ENCODE measurements at regions not wholly inside any gene's neighbourhood (a gene's known extent, or its start where the extent isn't known, plus 50 kb on each side); places are given as distances from the start of the nearest gene placed in this dataset.
A peak's percentile ranks its signal among the peaks of the same experiment; 100 is the strongest.

DNA sequence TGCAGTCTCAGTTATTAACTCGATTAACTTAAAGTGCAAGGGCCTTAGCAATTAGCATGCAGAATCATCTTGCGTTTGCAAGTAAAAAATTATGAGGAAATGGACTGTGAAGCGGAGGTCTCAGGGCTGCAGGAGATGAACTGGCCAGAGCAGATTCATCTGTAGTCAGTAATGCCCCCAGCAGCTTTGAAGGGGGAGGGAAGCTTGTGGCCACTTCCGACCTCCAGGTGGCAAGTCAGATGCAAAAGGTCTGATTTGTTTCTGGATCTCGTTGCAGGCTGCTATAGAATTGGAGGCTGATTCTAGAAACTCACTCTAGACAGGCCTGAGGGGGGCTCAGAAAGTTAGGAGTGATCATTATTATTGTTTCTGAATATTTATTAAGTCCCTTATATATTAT, 107.4 kb upstream of the RGS6 start:
- no peak for ATAC-seq (ENCODE audit: low FRiP score)
- TF ChIP-seq, protein P1, sequence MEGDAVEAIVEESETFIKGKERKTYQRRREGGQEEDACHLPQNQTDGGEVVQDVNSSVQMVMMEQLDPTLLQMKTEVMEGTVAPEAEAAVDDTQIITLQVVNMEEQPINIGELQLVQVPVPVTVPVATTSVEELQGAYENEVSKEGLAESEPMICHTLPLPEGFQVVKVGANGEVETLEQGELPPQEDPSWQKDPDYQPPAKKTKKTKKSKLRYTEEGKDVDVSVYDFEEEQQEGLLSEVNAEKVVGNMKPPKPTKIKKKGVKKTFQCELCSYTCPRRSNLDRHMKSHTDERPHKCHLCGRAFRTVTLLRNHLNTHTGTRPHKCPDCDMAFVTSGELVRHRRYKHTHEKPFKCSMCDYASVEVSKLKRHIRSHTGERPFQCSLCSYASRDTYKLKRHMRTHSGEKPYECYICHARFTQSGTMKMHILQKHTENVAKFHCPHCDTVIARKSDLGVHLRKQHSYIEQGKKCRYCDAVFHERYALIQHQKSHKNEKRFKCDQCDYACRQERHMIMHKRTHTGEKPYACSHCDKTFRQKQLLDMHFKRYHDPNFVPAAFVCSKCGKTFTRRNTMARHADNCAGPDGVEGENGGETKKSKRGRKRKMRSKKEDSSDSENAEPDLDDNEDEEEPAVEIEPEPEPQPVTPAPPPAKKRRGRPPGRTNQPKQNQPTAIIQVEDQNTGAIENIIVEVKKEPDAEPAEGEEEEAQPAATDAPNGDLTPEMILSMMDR (IDR thresholded peaks at IDR 0.05) = no peak
- DNase-seq (ENCODE audit: low spot score) = no peak

DNA sequence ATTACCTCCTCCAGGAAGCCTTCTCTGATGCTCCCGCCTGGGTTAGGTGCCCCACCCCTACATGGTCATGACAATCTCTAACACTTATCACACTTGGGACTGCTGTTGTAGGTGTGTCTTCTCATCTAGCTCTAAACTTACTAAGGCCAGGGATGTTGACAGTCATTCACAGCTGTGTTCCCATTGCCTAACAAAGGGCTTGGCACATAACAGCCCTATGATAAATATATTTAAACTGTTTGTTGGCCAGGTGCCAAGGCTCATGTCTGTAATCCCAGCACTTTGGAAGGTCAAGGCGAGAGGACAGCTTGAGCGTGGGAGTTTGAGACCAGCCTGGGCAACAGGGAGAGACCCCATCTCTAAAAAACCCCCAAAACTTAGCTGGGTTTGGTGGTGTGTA, 98.8 kb upstream of the RGS6 start:
- DNase-seq (ENCODE audit: low spot score) (no peak), ATAC-seq (ENCODE audit: low FRiP score) (no peak)
- TF ChIP-seq, protein P1 (IDR thresholded peaks at IDR 0.05) = no peak

DNA sequence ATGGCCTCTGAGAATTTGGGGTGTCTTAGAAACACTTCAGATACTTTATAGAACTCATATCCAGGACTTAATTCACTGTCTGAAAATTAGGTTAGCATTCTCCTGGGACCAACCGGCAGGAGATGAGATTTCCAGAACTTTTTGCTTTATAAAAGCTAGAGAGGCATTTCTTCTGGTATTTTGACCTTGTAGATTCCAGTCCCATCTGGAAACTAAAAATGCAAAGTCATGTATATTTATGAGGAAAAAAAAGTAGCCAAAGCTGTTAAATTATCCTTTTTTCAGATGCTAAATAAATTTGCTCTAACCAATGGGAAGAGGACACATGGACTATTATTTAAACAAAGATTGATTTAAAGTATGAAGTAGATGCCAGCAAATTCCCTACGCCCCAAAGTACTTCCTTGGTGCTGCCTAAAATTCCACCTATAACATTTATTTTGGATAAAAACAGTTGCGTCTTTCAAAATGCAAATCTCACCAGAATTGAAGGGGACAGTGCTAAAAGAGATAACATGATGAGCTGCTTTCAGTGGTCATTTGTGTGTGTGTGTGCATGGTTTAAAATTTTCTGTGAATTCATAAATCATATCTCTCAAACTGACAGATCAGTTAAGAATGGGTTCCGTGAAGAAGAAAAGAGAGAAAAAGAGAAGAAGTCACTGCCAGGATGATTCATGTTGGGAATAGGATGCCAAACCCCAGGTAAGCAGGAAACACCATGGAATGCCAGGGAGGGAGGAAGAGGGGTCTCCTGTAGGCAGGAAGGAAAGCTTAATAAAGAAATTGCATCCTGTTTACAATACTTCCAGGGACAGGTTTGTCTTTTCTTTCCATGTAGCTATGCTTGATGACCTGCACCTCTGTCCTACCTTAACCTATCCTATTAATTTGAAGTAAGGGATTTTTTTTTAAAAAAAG, 97.7 kb upstream of the RGS6 start:
- no peak for DNase-seq (ENCODE audit: low spot score)
- TF ChIP-seq, protein P1 (IDR thresholded peaks at IDR 0.05) = no peak
- ATAC-seq (ENCODE audit: low FRiP score) = no peak

DNA sequence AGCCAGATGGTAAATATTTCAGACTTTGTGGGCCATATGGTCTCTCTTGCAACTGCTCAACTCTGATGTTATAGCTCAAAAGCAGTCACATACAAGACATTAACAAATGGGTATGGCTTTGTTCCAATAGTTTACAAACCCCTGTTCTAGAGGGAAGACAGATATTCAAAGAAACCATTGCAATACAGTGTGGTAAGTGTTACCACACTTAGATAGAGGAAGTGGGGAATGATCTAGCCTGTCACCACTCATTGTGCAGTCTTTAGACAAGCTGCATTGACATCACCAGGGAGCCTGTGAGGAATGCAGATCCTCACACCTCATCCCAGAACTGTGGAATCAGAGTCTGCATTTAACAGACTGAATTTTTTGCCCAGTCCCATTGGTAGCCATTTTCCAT, 80.0 kb upstream of the RGS6 start:
- no peak for ATAC-seq (ENCODE audit: low FRiP score)
- no peak for DNase-seq (ENCODE audit: low spot score)
- TF ChIP-seq, protein P1 (IDR thresholded peaks at IDR 0.05) = no peak

DNA sequence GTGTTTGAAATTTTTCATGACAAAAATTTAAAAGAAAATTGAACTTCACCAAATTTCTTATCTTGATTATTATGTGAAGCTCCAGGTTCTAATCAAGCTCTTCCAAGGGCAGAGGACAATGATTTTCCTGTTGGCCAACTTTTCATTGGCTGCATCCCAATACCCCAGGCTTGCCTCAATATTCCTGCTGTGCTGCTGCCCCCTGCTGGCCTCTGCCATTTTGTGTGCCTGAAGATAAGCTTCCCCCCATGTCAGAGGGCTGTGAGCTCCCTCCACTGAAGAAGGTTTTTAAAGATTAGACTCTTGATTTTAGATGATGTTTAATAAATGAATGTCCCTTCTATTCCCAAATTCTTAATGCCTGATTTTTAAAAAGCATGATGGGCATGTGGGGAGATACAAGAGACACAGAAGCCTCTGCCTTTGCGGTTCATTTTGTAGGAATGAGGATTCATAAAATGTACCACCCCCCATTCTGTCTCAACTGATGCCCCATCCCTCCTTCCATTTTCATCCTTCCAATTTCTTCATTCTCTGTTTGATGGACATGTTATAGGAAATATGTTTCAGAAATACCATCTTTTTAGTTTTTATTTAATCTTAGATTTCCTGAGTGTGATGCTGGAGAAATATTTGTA, 76.7 kb upstream of the RGS6 start:
- DNase-seq (ENCODE audit: low spot score) (peak; percentile 75), ATAC-seq (ENCODE audit: low FRiP score) (no peak)
- TF ChIP-seq, protein P1 (IDR thresholded peaks at IDR 0.05) = peak in 1 of 3 donors; percentile 20

DNA sequence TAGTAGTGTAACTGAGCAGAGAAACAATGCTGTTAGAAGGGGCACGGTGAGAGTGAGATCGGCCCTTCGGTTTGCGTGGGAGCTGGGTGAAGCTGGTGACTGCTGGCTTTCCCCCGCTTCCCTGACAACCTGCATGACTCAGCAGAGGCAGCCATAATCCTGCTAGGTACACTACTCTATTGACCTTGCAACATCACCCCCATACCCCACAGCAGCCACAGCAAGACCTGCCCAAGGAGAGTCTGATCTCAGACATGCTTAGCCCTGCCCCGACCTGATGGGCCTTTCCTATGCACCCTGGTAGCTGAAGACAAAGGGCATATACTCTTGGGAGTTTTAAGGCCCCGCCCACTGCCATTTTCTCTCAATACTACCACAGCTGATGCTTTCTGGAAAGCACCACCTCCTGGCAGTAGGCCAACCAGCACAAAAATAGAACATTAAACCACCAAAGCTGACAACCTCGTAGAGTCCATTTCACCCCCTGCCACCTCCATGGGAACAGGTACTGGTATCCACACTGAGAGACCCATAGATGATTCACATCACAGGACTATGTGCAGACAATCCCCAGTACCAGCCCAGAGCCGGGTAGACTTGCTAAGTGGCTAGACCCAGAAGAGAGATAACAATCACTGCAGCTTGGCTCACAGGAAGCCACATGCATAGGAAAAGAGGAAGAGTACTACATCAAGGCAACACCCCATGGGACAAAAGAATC, 75.9 kb upstream of the RGS6 start:
- DNase-seq (ENCODE audit: low spot score) = no peak
- ATAC-seq (ENCODE audit: low FRiP score) = no peak
- TF ChIP-seq, protein P1 (IDR thresholded peaks at IDR 0.05) = no peak
